M059J (cell line): ENCODE measurements at regions not wholly inside any gene's neighbourhood (a gene's known extent, or its start where the extent isn't known, plus 50 kb on each side); places are given as distances from the start of the nearest gene placed in this dataset.
"Not testable (repeated sequence)": the region's sequence is repeated elsewhere in the genome, so short reads cannot be mapped to it uniquely, and the experiment has no call there.

Experiments used
- DNase-seq: peaks from one replicate; pipeline ENCODE4 v3.0.0-alpha.2; 2012; ENCODE audit warnings: low read depth

GRCh38 chr2:19652811-19653210 is 249.0 kb downstream of the TTC32 start:
- DNase-seq = no peak

GRCh38 chr2:19651466-19651865 is 250.3 kb downstream of the TTC32 start:
- DNase-seq = no peak

GRCh38 chr2:19649785-19650380 is 251.9 kb downstream of the TTC32 start:
- peak; percentile 95 for DNase-seq

DNA sequence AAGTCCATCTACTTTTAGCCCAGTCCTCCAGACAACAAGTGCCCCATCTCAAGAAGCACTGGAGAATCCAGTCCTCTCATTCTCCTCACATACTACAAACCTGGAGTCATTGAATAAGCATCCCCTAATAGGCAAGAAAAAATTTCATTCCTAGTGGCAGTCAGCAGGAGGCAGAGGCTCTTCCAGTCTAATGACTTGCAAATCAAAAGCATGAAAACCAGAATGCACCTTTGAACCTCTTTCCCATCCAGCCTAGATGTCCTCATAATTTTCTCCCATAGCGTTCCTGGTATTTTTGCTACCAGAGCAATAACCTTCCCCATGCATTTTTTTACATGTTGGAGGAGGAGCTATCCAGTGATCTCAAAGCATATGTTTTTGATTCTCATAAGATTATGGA is 252.6 kb downstream of the TTC32 start:
- peak; percentile 47 for DNase-seq

DNA sequence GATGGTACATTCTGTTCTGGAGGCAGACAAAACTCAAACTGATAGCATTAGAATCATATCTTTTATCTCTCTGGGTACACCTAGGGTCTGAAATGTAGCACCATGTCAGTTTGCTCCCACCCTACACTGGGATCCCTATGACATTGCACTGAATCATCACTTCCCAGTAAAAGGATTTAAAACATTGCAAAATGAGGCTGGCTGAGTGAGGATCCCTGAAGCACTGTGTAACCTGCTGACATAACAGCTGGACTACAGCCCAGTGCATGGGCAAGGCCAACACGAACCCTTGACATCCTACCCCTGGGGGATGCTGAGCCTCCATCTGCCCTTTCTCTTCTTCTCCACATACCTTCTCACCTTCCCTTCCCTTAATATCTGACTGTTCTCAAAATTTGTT is 253.2 kb downstream of the TTC32 start:
- peak; percentile 80 for DNase-seq

DNA sequence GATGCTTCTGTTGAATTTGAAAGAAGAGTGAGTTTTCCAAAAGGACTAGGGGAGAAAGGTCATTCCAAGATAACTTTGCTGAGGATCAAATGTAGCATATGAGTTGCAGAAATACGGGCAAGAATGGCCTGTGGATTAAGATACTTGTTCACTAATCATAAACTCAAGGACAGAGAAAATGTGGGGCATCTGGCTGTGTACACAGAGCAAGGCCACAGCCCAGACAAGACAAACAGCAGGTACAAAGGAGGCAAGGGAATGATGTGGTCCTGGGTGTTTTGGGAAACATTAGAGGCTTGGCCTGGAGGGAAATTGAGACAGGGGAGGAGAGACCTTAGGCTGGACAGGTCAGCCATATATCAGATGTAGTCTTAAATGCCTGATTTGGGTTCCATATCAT is 254.8 kb downstream of the TTC32 start:
- DNase-seq = no peak

DNA sequence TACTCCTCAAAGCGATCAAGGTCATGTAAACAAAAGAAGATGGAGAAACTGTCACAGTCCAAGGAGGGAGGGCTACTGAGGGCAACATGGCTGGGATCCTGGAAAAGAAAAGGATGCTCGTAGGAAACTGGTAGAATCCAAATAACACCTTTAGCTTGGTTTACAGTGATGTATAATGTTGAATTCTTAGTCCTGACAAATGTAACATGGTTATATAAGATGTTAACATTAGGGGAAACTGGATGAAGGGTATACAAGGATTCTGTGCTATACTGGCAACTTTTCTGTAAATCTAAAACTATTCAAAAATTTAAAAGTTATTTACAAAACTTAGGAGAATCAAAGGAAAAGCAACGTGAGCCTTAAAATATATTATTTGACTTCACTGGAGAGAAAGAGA is 257.0 kb downstream of the TTC32 start:
- DNase-seq = no peak

GRCh38 chr2:19643117-19643518 is 258.7 kb downstream of the TTC32 start:
- peak; percentile 4 for DNase-seq

- DNase-seq = no peak
These were observed 259.3 kb downstream of the TTC32 start for GRCh38 chr2:19642501-19642900.

DNA sequence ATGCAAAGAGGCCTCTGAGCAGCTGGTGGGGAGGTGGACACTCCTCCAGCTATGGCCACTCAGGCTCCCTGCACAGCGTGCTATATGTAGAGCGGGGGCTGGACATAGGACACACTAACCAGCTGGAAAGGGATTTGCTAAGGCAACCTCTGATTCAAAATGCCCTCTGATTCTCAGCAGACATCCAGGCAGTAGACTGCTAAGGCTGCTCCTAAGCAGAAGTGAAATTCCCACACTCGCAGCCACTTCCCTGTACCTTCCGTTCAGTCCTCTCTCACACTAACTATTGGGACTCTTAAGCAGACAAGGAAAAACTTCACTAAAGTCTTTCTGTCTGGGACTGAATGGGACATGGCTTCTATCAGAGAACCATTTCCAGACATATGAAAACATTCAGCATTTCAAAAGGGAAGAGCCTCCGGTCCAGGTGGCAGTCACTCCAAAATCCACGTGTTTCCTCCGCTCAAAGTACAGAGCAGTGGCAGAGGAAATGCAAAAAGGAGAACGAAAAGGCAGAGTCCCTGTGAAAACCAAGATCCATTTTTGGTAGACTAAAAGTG is 265.8 kb downstream of the TTC32 start:
- DNase-seq = no peak

- peak; percentile 29 for DNase-seq
These were observed 269.3 kb downstream of the TTC32 start for GRCh38 chr2:19632403-19632991.

DNA sequence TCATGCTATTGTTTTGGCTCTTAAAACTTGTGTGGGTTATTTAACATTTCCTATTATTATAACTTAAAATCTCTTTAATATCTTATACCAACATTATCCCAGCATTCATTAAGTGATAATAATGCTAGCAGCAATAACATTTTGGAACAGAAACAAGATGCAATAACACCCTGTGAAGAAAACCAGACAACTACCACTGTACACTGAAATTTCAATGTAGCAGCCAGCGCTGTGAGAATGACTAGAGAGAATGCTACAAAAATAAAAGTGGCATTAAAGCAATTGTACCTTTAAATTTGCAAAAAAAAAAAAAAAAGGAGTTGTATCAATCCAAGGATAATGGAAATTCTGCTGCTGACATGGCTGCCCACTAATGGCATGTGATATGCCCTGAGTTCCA is 269.9 kb downstream of the TTC32 start:
- no peak for DNase-seq

GRCh38 chr2:19630921-19631320 is 270.9 kb downstream of the TTC32 start:
- DNase-seq = peak; percentile 12

DNA sequence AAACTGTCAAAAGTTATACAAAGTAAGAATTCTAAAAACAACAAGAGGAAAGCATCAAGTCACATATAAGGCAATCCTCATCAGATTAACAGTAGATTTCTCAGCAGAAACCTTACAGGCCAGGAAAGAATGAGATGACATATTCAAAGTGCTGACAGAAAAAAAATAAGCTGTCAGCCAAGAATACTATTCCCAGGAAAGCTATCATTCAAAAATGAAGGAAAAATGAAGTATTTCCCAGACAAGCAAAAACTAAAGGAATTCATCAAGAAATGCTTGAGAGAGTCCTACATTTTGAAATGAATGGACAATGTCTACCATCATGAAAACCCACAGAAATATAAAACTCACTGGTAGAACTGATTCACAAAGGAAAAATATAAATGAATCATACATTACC is 268.9 kb upstream of the OSR1 start:
- no peak for DNase-seq

GRCh38 chr2:19623488-19623887 is 265.1 kb upstream of the OSR1 start:
- DNase-seq = peak; percentile 70

DNA sequence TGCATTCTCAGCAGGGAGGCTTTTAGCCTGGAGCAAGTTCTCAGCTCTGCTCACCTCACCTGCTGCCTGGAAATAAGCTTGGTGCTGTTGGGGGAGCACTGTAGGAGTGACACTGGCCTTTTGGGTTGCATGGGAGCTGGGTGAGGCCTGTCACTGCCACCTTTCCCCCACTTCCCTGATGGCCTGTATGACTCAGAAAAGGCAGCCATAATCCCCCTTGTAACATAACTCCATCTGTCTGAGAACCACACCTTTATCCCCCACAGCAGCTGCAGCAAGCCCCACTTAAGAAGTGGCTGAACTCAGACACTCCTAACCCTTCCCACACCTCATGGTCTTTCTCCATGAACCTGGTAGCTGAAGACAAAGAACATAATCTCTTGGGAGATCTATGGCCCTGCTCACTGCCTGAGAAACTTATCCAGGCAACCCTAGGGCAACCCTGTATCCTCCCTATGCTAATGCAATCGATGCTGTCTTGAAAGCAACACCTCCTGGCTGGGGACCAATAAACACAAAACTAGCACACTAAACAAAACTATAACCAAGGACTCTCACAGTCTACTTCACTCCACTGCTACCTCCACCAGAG is 258.9 kb upstream of the OSR1 start:
- peak; percentile 15 for DNase-seq

DNA sequence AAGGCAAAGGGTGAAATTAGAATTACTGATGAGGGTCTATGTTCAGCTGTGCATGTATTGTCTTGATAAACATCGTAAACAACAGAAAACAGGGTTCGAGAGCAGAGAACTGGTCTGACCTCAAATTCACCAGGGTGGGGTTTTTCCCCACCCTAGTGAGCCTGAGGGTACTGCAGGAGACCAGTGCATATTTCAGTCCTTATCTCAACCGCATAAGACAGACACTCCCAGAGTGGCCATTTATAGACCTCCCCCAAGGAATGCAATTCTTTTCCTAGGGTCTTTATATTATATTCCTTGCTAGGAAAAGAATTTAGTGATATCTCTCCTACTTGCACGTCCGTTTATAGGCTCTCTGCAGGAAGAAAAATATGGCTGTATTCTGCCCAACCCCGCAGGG is 257.0 kb upstream of the OSR1 start:
- DNase-seq = not testable (repeated sequence)

GRCh38 chr2:19614066-19614465 is 255.6 kb upstream of the OSR1 start:
- peak; percentile 15 for DNase-seq

DNA sequence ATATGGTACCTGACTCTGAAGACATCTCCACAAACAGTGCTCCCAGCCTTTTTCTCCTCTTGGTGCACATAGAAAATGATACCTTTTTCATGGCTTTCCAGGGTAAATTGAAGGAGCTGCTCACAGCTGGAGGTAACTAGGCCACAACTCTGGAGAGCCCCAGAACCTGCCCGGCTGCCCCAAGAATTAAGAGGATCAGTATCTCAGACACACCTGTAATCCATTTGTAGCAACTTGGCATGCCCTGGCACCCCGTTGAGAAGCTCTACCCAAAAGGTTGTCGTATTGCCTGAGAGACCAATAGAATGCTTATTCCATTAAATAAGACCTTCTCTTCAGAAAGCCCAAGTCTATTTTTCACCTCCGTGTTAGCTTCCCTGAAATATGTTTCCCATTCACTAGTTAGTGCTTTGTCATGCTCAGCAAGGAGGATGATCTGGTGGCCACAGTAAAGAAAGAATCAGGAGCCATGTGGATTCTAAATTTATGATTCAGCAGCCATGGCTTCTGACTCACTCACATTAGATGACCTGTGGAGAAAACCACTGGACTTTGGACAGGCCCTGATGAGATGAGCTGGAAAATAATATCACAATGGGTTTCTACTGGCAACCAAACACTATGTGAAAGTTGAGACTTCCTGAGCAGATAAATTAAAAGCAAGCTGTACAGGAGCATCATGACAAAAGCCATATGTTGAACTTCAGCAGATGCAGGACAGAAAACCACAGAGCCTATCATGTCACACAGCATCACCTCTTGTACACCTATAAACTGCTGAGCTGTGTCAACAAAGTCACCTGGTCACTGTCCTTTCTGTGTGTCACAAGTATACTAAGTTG is 253.3 kb upstream of the OSR1 start:
- peak; percentile 99 for DNase-seq

DNA sequence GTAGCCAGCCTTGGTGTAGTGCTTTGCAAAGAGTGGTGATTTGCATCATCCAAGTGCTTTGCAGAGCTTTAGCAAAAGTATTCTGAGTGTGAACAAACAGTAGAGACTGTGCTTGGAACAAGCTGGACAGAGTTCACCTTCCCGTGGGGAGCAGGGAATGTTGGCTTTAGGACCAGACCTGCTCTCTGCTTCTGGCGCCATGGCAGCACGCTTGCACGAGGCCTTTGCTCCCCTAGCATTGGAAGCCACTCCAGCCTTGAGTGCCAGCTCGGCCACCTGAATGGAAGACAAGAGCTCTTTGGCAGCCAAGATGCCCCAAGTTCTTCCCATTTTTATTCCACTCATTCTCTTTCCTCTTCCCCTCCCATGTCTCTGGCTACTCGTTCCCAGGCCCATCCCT is 250.8 kb upstream of the OSR1 start:
- DNase-seq = no peak

GRCh38 chr2:19607931-19608771 is 249.7 kb upstream of the OSR1 start:
- peak; percentile 90 for DNase-seq
